RWPE2 (cell line): ENCODE measurements at regions not wholly inside any gene's neighbourhood (a gene's known extent, or its start where the extent isn't known, plus 50 kb on each side); places are given as distances from the start of the nearest gene placed in this dataset.

ENCODE experiments used
- ATAC-seq: fragments of 200-7000 bp; cut with Tn5 transposase; 3 replicates; pipeline ENCODE4 v1.9.1; 2021; ENCODE audit warnings: low read depth
- DNase-seq: peaks from one replicate; pipeline ENCODE4 v3.0.0-alpha.2; 2020; ENCODE audit warnings: low spot score
- H3K27ac ChIP-seq: fragments of 450-650 bp; 2 replicates; pipeline ENCODE4 v1.5.1; 2017; ENCODE audit warnings: mild to moderate bottlenecking; ENCODE audit not compliant: poor library complexity, severe bottlenecking
- H3K27me3 ChIP-seq: fragments of 250-450 bp; sonication (Bioruptor Pico); 2 replicates; pipeline ENCODE4 v1.5.1; 2021; ENCODE audit warnings: mild to moderate bottlenecking, moderate library complexity; ENCODE audit not compliant: insufficient read depth, poor library complexity, severe bottlenecking
- H3K36me3 ChIP-seq: fragments of 250-450 bp; sonication (Bioruptor Pico); 2 replicates; pipeline ENCODE4 v1.5.1; 2020; ENCODE audit warnings: low read depth, mild to moderate bottlenecking, moderate library complexity
- H3K4me1 ChIP-seq: fragments of 250-450 bp; sonication (Bioruptor Pico); 2 replicates; pipeline ENCODE4 v1.5.1; 2021; ENCODE audit warnings: mild to moderate bottlenecking, moderate library complexity; ENCODE audit not compliant: insufficient read depth, poor library complexity, severe bottlenecking
- H3K4me3 ChIP-seq: fragments of 250-450 bp; sonication (Bioruptor Pico); 2 replicates; pipeline ENCODE4 v1.5.1; 2021; ENCODE audit warnings: mild to moderate bottlenecking, moderate library complexity; ENCODE audit not compliant: severe bottlenecking
- H3K9me3 ChIP-seq: fragments of 250-450 bp; sonication (Bioruptor Pico); 2 replicates; pipeline ENCODE4 v1.5.1; 2021; ENCODE audit warnings: mild to moderate bottlenecking, moderate library complexity; ENCODE audit not compliant: severe bottlenecking
- CTCF ChIP-seq: fragments of 450-650 bp; IDR thresholded peaks from one replicate; pipeline ENCODE4 v1.5.1; 2017; ENCODE audit warnings: mild to moderate bottlenecking, moderate library complexity; ENCODE audit not compliant: poor library complexity, severe bottlenecking

- Histone ChIP-seq H3K27ac (no peak overlapping the region), H3K4me1 (no peaks in the 10 kb centered on the region), H3K4me3 (no peak overlapping the region), H3K9me3 (no peaks in the 10 kb centered on the region), H3K36me3 (no peaks in the 10 kb centered on the region), H3K27me3 (no peaks in the 10 kb centered on the region)
- TF ChIP-seq CTCF, result no peak
- ATAC-seq, result no peak
- DNase-seq, result no peak
Observed at GRCh38 chr2:122545821-122546220, 790.4 kb downstream of the TSN start.

GRCh38 chr2:122562775-122563174 lies 807.3 kb downstream of the TSN start:
- ATAC-seq, result no peak
- no peak for DNase-seq
- no peaks in the 10 kb centered on the region for H3K4me1 ChIP-seq
- no peak overlapping the region for H3K27ac ChIP-seq
- no peaks in the 10 kb centered on the region for H3K9me3 ChIP-seq
- no peaks in the 10 kb centered on the region for H3K27me3 ChIP-seq
- H3K4me3 ChIP-seq, result no peak overlapping the region
- TF ChIP-seq CTCF, result no peak
- no peaks in the 10 kb centered on the region for H3K36me3 ChIP-seq

DNA sequence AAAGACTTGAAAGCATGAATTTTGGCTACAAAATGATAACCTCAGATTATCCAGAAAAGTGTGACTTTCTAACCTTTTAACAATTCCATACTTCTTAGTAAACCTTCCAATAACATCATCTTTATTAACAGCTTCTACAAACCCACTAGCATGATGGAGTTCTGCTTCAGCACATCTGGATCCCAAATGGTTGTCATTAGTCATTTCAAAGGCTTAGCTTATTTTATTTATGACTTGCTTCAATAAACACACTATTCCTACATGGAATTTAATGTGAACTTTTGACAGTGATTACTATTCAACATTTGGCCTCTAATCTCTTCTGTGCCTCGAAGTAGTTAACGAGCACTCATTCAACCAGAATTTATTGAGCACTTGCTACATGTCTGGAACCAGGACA lies 808.3 kb downstream of the TSN start:
- Histone ChIP-seq H3K27ac (no peak overlapping the region), H3K4me3 (no peak overlapping the region), H3K4me1 (no peaks in the 10 kb centered on the region), H3K27me3 (no peaks in the 10 kb centered on the region), H3K36me3 (no peaks in the 10 kb centered on the region), H3K9me3 (no peaks in the 10 kb centered on the region)
- no peak for TF ChIP-seq CTCF
- DNase-seq (no peak), ATAC-seq (no peak)

DNA sequence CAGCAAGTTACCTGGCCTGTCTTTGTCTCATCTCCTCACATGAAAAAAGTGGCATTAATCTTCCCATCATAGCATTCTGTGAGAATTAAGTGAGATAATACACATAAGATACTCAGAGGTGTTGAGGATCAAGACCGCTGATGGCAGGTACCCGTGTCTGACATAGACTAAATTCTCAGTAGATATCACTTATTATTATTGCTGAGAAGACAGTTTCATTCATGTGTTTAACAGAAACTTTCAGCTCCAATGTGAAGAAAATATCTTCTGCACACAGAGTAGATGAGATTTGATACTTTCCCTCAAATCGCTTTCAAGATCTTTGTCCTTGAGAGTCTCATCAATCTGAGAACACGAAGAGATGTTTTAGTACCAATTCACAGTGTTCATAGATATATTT lies 809.4 kb downstream of the TSN start:
- ATAC-seq (no peak), DNase-seq (no peak)
- TF ChIP-seq CTCF, result no peak
- Histone ChIP-seq H3K27me3 (no peaks in the 10 kb centered on the region), H3K4me3 (no peak overlapping the region), H3K4me1 (no peaks in the 10 kb centered on the region), H3K27ac (no peak overlapping the region), H3K36me3 (no peaks in the 10 kb centered on the region), H3K9me3 (no peaks in the 10 kb centered on the region)

- Histone ChIP-seq H3K4me3 (no peak overlapping the region), H3K27ac (no peak overlapping the region), H3K4me1 (no peaks in the 10 kb centered on the region), H3K36me3 (no peaks in the 10 kb centered on the region), H3K9me3 (no peaks in the 10 kb centered on the region), H3K27me3 (no peaks in the 10 kb centered on the region)
- DNase-seq (no peak), ATAC-seq (no peak)
- no peak for TF ChIP-seq CTCF
Observed at GRCh38 chr2:122565364-122565763, 809.9 kb downstream of the TSN start.
